ENCODE measurements at regions not wholly inside any gene's neighbourhood (a gene's known extent, or its start where the extent isn't known, plus 50 kb on each side); places are given as distances from the start of the nearest gene placed in this dataset.

GRCh38 chr6:18724056-18724455, 336.9 kb downstream of the RNF144B start:
- no peak overlapping the region for H3K27ac ChIP-seq
- no peak for TF ChIP-seq ZFX (IDR thresholded peaks at IDR 0.05)
- TF ChIP-seq, protein P1, sequence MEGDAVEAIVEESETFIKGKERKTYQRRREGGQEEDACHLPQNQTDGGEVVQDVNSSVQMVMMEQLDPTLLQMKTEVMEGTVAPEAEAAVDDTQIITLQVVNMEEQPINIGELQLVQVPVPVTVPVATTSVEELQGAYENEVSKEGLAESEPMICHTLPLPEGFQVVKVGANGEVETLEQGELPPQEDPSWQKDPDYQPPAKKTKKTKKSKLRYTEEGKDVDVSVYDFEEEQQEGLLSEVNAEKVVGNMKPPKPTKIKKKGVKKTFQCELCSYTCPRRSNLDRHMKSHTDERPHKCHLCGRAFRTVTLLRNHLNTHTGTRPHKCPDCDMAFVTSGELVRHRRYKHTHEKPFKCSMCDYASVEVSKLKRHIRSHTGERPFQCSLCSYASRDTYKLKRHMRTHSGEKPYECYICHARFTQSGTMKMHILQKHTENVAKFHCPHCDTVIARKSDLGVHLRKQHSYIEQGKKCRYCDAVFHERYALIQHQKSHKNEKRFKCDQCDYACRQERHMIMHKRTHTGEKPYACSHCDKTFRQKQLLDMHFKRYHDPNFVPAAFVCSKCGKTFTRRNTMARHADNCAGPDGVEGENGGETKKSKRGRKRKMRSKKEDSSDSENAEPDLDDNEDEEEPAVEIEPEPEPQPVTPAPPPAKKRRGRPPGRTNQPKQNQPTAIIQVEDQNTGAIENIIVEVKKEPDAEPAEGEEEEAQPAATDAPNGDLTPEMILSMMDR (conservative IDR thresholded peaks at IDR 0.05), result no peak

- TF ChIP-seq, protein P1 (conservative IDR thresholded peaks at IDR 0.05), result no peak
- TF ChIP-seq ZFX (IDR thresholded peaks at IDR 0.05), result no peak
- H3K27ac ChIP-seq, result no peak overlapping the region
Observed at GRCh38 chr6:18725449-18725848, 338.3 kb downstream of the RNF144B start.

DNA sequence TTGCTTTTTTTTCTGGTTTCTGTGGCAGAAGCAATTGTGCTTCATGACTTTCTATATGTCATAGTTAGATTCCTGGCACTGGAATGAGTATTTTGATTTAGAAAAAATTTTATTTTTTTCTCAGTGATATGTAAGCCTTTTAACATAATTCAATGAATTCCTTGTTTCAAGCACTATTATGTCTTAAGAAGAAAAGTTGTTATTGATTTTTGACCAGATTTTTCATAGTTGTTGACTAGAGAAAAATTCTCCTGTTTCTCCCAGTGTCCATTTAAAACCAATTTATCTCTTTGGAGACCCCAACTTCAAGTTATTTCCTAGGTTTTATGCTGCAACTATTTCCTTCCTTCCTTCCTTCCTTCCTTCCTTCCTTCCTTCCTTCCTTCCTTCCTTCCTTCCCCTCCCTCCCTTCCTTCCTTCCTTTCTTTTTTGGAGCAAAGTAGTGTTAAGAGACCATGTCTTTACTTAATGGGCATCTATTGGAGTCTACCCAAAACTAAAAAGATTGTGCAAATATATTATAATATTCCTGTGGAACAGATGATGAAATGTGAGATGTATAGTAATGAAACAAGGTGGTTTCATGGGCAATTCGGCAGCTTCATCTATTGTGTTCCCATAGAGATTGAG, 346.9 kb downstream of the RNF144B start:
- TF ChIP-seq ZFX (IDR thresholded peaks at IDR 0.05), result no peak
- TF ChIP-seq, protein P1 (conservative IDR thresholded peaks at IDR 0.05), result no peak
- no peak overlapping the region for H3K27ac ChIP-seq

DNA sequence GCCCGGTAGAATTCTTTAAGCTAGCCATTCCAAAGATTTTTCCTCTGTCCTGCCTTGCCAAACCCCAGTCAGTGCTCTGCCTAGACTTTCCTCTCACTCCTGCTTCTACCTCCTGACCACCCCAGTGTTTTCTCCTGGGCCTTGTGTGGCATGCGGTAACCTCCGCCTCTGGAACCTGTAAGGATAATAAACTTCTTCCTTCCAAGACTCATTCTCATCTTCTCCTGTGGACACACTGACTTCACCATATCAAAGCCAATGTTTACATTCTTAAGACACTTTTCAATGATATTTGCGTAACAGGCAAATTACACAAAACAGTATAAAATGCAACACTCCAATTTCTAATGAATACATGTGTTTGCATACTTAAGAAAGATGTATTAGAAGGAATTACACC, 354.6 kb downstream of the RNF144B start:
- TF ChIP-seq, protein P1 (conservative IDR thresholded peaks at IDR 0.05), result no peak
- TF ChIP-seq ZFX (IDR thresholded peaks at IDR 0.05), result no peak
- H3K27ac ChIP-seq, result no peak overlapping the region

GRCh38 chr6:18742406-18742805, 355.3 kb downstream of the RNF144B start:
- no peak overlapping the region for H3K27ac ChIP-seq
- TF ChIP-seq ZFX (IDR thresholded peaks at IDR 0.05), result no peak
- TF ChIP-seq, protein P1 (conservative IDR thresholded peaks at IDR 0.05), result no peak

GRCh38 chr6:18746727-18747126, 359.6 kb downstream of the RNF144B start:
- no peak overlapping the region for H3K27ac ChIP-seq
- TF ChIP-seq, protein P1 (conservative IDR thresholded peaks at IDR 0.05), result no peak
- no peak for TF ChIP-seq ZFX (IDR thresholded peaks at IDR 0.05)

GRCh38 chr6:18748314-18748713, 361.2 kb downstream of the RNF144B start:
- TF ChIP-seq, protein P1 (conservative IDR thresholded peaks at IDR 0.05), result no peak
- no peak for TF ChIP-seq ZFX (IDR thresholded peaks at IDR 0.05)
- no peak overlapping the region for H3K27ac ChIP-seq
